ENCODE measurements at regions not wholly inside any gene's neighbourhood (a gene's known extent, or its start where the extent isn't known, plus 50 kb on each side); places are given as distances from the start of the nearest gene placed in this dataset.

DNA sequence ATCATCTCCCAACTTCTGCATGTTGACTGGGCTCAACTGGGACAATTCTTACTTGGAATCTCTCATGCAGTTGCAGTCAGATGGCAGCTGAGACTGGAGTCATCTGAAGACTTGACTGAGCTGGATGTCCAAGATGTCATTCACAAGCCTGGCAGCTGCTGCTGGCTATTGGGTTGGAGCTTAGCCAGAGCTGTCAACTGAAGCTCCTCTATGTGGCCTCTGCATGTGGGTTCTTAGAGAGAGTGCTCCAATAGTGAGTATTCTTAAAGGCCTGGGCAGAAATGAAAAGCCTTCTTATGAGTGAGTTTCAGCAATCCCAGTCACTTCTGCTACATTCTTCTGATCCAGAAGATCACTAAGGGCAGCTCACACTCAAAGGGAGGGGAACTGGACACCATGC lies 440.9 kb downstream of the LRIG3 start:
- intact Hi-C loops (cut with micrococcal nuclease) = no loop called here
- Histone ChIP-seq H3K4me3 (replicated peaks in 1 of 2; ENCODE audit: low read depth in 1 of 2, low read length in 2 of 2) (no peak overlapping the region), H3K9me2 (ENCODE audit: insufficient read depth) (no peaks in the 10 kb centered on the region), H3K36me3 (ENCODE audit: control insufficient read depth in 1 of 2, insufficient read depth in 2 of 2, low read length in 2 of 2) (no peaks in the 10 kb centered on the region), H3K27me3 (ENCODE audit: insufficient read depth, low read length) (no peaks in the 10 kb centered on the region), H3K9ac (ENCODE audit: low read length) (no peak overlapping the region), H3K79me2 (ENCODE audit: insufficient read depth, low read length) (no peaks in the 10 kb centered on the region), H2AFZ (ENCODE audit: low read depth, low read length, poor library complexity, severe bottlenecking) (no peak overlapping the region), H3K4me2 (ENCODE audit: low read length) (no peak overlapping the region), H3K9me3 (ENCODE audit: control insufficient read depth in 1 of 2, insufficient read depth in 1 of 2, low read depth in 1 of 2, low read length in 2 of 2) (no peaks in the 10 kb centered on the region), H3K27ac (ENCODE audit: low read depth, low read length) (no peak overlapping the region), H3K4me1 (ENCODE audit: control insufficient read depth in 1 of 2, insufficient read depth in 2 of 2, low read length in 2 of 2) (no peaks in the 10 kb centered on the region), H4K20me1 (ENCODE audit: insufficient read depth) (no peaks in the 10 kb centered on the region)
- ChIA-PET RAD21 (ENCODE audit: low non-redundant PET in 1 of 2, low total read pairs in 2 of 2, uncharacterized antibody in 2 of 2, unreplicated experiment in 2 of 2) (no interaction called here), CTCF (no interaction called here), POLR2A (no interaction called here)
- no peak for DNase-seq (ENCODE audit: low read depth, low spot score)
- no peak for TF ChIP-seq SP1 (IDR thresholded peaks at IDR 0.05; ENCODE audit: low read depth)
- TF ChIP-seq ELF1 (IDR thresholded peaks at IDR 0.05; ENCODE audit: borderline replicate concordance, low read depth) = no peak
- TF ChIP-seq, protein P1, sequence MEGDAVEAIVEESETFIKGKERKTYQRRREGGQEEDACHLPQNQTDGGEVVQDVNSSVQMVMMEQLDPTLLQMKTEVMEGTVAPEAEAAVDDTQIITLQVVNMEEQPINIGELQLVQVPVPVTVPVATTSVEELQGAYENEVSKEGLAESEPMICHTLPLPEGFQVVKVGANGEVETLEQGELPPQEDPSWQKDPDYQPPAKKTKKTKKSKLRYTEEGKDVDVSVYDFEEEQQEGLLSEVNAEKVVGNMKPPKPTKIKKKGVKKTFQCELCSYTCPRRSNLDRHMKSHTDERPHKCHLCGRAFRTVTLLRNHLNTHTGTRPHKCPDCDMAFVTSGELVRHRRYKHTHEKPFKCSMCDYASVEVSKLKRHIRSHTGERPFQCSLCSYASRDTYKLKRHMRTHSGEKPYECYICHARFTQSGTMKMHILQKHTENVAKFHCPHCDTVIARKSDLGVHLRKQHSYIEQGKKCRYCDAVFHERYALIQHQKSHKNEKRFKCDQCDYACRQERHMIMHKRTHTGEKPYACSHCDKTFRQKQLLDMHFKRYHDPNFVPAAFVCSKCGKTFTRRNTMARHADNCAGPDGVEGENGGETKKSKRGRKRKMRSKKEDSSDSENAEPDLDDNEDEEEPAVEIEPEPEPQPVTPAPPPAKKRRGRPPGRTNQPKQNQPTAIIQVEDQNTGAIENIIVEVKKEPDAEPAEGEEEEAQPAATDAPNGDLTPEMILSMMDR (IDR thresholded peaks at IDR 0.05 in 2 of 3, conservative IDR thresholded peaks at IDR 0.05 in 1 of 3; ENCODE audit: borderline replicate concordance in 1 of 3, insufficient read depth in 1 of 3, low read depth in 2 of 3, low read length in 2 of 3) = no peak
- no peak for TF ChIP-seq CBX3 (IDR thresholded peaks at IDR 0.05; ENCODE audit: low read depth)
- no peak for TF ChIP-seq FOSL1 (IDR thresholded peaks at IDR 0.05; ENCODE audit: low read depth)
- TF ChIP-seq EZH2phosphoT487 (IDR thresholded peaks at IDR 0.05; ENCODE audit: borderline replicate concordance) = no peak
- no peak for TF ChIP-seq POLR2A (IDR thresholded peaks at IDR 0.05; ENCODE audit: borderline replicate concordance, extremely low read depth, insufficient read depth, insufficient read length)
- no peak for TF ChIP-seq SIN3A (IDR thresholded peaks at IDR 0.05; ENCODE audit: low read depth)
- no peak for TF ChIP-seq JUND (IDR thresholded peaks at IDR 0.05)
- TF ChIP-seq POLR2AphosphoS5 (IDR thresholded peaks at IDR 0.05; ENCODE audit: low read depth, low read length) = no peak
- no peak for ATAC-seq
- no TSS peak for BruUV-seq (replicated peaks)

DNA sequence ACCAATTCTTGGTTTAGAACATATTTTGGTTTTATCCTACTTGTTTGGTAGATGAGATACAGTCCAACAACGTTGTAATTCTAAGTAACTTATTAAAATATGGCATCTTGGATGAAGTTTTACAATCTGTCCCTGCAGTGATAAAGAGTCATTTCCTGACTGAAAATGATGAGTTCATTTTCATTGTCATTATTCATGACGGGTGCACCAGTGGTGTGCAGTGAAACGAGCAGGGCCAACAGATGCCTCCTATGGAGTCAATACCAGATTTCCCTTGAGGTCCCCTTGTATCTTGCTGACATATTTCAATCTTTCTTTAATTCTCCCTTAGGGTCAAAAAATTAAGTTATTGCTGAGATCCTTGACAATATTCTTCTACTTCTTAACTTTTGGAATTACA lies 438.5 kb downstream of the LRIG3 start:
- RAD21 ChIA-PET (ENCODE audit: low non-redundant PET in 1 of 2, low total read pairs in 2 of 2, uncharacterized antibody in 2 of 2, unreplicated experiment in 2 of 2) = no interaction called here
- DNase-seq (ENCODE audit: low read depth, low spot score) = no peak
- TF ChIP-seq EGR1 (IDR thresholded peaks at IDR 0.05; ENCODE audit: low read depth) (no peak), ZNF274 (IDR thresholded peaks at IDR 0.05; ENCODE audit: low read depth, low read length) (no peak), TCF7L2 (IDR thresholded peaks at IDR 0.05; ENCODE audit: borderline replicate concordance, extremely low read depth, insufficient read depth, insufficient read length) (no peak), ZFX (IDR thresholded peaks at IDR 0.05) (no peak), POLR2A (IDR thresholded peaks at IDR 0.05; ENCODE audit: borderline replicate concordance, extremely low read depth, insufficient read depth, insufficient read length) (no peak), YY1 (IDR thresholded peaks at IDR 0.05; ENCODE audit: extremely low read depth, insufficient replicate concordance, low read depth, low read length) (no peak), POLR2AphosphoS5 (IDR thresholded peaks at IDR 0.05; ENCODE audit: low read depth, low read length) (no peak)
- TF ChIP-seq, protein P2, sequence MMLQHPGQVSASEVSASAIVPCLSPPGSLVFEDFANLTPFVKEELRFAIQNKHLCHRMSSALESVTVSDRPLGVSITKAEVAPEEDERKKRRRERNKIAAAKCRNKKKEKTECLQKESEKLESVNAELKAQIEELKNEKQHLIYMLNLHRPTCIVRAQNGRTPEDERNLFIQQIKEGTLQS (IDR thresholded peaks at IDR 0.05) = no peak
- TF ChIP-seq, protein P3, sequence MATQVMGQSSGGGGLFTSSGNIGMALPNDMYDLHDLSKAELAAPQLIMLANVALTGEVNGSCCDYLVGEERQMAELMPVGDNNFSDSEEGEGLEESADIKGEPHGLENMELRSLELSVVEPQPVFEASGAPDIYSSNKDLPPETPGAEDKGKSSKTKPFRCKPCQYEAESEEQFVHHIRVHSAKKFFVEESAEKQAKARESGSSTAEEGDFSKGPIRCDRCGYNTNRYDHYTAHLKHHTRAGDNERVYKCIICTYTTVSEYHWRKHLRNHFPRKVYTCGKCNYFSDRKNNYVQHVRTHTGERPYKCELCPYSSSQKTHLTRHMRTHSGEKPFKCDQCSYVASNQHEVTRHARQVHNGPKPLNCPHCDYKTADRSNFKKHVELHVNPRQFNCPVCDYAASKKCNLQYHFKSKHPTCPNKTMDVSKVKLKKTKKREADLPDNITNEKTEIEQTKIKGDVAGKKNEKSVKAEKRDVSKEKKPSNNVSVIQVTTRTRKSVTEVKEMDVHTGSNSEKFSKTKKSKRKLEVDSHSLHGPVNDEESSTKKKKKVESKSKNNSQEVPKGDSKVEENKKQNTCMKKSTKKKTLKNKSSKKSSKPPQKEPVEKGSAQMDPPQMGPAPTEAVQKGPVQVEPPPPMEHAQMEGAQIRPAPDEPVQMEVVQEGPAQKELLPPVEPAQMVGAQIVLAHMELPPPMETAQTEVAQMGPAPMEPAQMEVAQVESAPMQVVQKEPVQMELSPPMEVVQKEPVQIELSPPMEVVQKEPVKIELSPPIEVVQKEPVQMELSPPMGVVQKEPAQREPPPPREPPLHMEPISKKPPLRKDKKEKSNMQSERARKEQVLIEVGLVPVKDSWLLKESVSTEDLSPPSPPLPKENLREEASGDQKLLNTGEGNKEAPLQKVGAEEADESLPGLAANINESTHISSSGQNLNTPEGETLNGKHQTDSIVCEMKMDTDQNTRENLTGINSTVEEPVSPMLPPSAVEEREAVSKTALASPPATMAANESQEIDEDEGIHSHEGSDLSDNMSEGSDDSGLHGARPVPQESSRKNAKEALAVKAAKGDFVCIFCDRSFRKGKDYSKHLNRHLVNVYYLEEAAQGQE (IDR thresholded peaks at IDR 0.05; ENCODE audit: low read depth) = no peak

More for the DNA sequence above, 438.5 kb downstream of the LRIG3 start:
- H3K9ac ChIP-seq (ENCODE audit: low read length) = no peak overlapping the region
- no TSS peak for BruUV-seq (replicated peaks)
- intact Hi-C loops (cut with micrococcal nuclease) = no loop called here
- no peaks in the 10 kb centered on the region for H3K27me3 ChIP-seq (ENCODE audit: insufficient read depth, low read length)
- H3K79me2 ChIP-seq (ENCODE audit: insufficient read depth, low read length) = no peaks in the 10 kb centered on the region
- no peaks in the 10 kb centered on the region for H3K9me3 ChIP-seq (ENCODE audit: control insufficient read depth in 1 of 2, insufficient read depth in 1 of 2, low read depth in 1 of 2, low read length in 2 of 2)
- no peak overlapping the region for H3K4me2 ChIP-seq (ENCODE audit: low read length)
- no peaks in the 10 kb centered on the region for H3K36me3 ChIP-seq (ENCODE audit: control insufficient read depth in 1 of 2, insufficient read depth in 2 of 2, low read length in 2 of 2)
- no peak overlapping the region for H3K27ac ChIP-seq (ENCODE audit: low read depth, low read length)
- ChIA-PET POLR2A (no interaction called here), CTCF (no interaction called here)
- H2AFZ ChIP-seq (ENCODE audit: low read depth, low read length, poor library complexity, severe bottlenecking) = no peak overlapping the region
- no peak overlapping the region for H3K4me3 ChIP-seq (replicated peaks in 1 of 2; ENCODE audit: low read depth in 1 of 2, low read length in 2 of 2)
- H4K20me1 ChIP-seq (ENCODE audit: insufficient read depth) = no peaks in the 10 kb centered on the region
- H3K9me2 ChIP-seq (ENCODE audit: insufficient read depth) = no peaks in the 10 kb centered on the region
- no peak for ATAC-seq
- H3K4me1 ChIP-seq (ENCODE audit: control insufficient read depth in 1 of 2, insufficient read depth in 2 of 2, low read length in 2 of 2) = no peaks in the 10 kb centered on the region
